Lower lobe of right lung (tissue), 2 donors: ENCODE measurements at regions not wholly inside any gene's neighbourhood (a gene's known extent, or its start where the extent isn't known, plus 50 kb on each side); places are given as distances from the start of the nearest gene placed in this dataset.

Source experiments
- ATAC-seq, 2 donors: fragments of 200-7000 bp; cut with Tn5 transposase; one replicate each; pipeline ENCODE4 v1.9.1; 2020 to 2022; ENCODE audit warnings: mild to moderate bottlenecking in 2 of 2, moderate library complexity in 2 of 2
- DNase-seq: peaks from one replicate; pipeline ENCODE4 v3.0.0-alpha.2; 2020
- H3K27ac ChIP-seq: fragments of 200-600 bp; one replicate; pipeline ENCODE4 v1.8.0; 2022
- H3K27me3 ChIP-seq: fragments of 200-600 bp; one replicate; pipeline ENCODE4 v1.8.0; 2022; ENCODE audit warnings: low read depth
- H3K36me3 ChIP-seq: fragments of 200-600 bp; one replicate; pipeline ENCODE4 v1.8.0; 2022; ENCODE audit warnings: mild to moderate bottlenecking
- H3K4me1 ChIP-seq: fragments of 200-600 bp; one replicate; pipeline ENCODE4 v1.8.0; 2022
- H3K4me3 ChIP-seq: fragments of 200-600 bp; one replicate; pipeline ENCODE4 v1.8.0; 2022; ENCODE audit warnings: mild to moderate bottlenecking
- H3K9me3 ChIP-seq: fragments of 200-600 bp; one replicate; pipeline ENCODE4 v1.8.0; 2022
- intact Hi-C: fragments of 100-400 bp; cut with DNase I; formaldehyde crosslinking; loops from one replicate; pipeline ENCODE4 v1.11.0; 2022
- TF ChIP-seq, protein P1 (sequence below): fragments of 200-600 bp; IDR thresholded peaks from one replicate; pipeline ENCODE4 v1.8.0; 2022; ENCODE audit warnings: antibody characterized with exemption, mild to moderate bottlenecking
- donor health status: DM: no; HTN: yes; CAD: no; lungs with severe emphysema.

DNA sequence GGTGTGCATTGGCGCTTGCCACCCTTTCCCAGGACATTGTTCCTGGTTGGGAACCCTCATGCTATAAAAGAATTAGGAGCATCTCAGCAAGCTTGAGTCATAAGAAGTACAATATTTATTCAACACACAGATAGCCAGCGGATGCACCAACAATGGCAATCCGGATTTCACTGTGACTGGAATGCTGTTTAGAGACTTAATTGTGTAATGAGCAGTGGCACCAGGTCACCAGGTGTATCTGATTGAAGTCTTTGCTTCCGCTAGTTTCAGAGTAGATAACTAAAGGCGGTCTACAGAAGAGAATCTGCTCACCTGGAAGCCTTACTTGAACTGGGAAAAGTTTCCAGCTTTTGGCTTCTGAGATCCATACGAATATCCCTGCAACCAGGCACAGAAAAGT lies 772.3 kb upstream of the GHITM start:
- DNase-seq (no peak), ATAC-seq (no peak)
- no peaks in the 10 kb centered on the region for H3K9me3 ChIP-seq
- no peaks in the 10 kb centered on the region for H3K36me3 ChIP-seq
- TF ChIP-seq, protein P1, sequence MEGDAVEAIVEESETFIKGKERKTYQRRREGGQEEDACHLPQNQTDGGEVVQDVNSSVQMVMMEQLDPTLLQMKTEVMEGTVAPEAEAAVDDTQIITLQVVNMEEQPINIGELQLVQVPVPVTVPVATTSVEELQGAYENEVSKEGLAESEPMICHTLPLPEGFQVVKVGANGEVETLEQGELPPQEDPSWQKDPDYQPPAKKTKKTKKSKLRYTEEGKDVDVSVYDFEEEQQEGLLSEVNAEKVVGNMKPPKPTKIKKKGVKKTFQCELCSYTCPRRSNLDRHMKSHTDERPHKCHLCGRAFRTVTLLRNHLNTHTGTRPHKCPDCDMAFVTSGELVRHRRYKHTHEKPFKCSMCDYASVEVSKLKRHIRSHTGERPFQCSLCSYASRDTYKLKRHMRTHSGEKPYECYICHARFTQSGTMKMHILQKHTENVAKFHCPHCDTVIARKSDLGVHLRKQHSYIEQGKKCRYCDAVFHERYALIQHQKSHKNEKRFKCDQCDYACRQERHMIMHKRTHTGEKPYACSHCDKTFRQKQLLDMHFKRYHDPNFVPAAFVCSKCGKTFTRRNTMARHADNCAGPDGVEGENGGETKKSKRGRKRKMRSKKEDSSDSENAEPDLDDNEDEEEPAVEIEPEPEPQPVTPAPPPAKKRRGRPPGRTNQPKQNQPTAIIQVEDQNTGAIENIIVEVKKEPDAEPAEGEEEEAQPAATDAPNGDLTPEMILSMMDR, result no peak
- no peaks in the 10 kb centered on the region for H3K27me3 ChIP-seq
- intact Hi-C loops, result no loop called here
- no peak overlapping the region for H3K27ac ChIP-seq
- no peaks in the 10 kb centered on the region for H3K4me1 ChIP-seq
- no peak overlapping the region for H3K4me3 ChIP-seq

DNA sequence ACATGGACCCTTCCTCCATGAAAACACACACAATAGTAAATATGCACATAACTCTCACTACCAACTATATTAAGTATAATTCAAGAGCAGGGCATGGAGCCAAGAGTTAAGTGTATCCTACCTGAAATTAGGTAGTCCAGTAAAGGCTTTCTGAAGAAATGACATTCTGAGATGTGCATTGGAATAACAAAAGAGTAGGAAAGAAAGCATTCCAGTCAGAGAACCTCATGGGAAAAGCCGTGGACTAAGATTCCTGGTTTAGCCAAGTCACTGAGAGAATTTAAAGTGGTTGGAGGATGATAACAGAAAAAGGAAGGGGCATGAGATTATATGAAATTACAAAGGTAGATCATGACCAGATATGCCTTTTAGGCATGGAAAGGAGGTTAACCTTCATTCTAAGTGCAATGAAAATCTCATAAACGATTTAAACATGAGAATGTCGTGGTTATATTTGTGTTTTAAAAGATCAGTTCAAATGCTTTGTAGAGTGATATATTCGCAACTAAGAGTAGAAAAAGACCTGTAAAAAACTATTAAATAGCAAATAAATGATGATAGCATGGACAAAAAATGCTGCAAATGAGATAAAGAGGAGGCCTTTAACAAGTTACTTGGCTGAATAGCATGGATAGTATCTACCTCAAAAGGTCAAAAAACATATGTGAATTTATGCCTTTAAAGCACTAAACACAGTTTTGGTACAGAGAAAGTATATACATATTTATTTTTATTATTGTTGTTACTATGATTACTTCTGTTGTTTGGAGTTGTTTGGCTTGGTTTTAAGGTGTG lies 767.4 kb upstream of the GHITM start:
- no peak overlapping the region for H3K27ac ChIP-seq
- DNase-seq, result no peak
- ATAC-seq, result no peak
- TF ChIP-seq, protein P1, result no peak
- no peaks in the 10 kb centered on the region for H3K9me3 ChIP-seq
- H3K36me3 ChIP-seq, result no peaks in the 10 kb centered on the region
- intact Hi-C loops, result no loop called here
- no peak overlapping the region for H3K4me3 ChIP-seq
- no peaks in the 10 kb centered on the region for H3K4me1 ChIP-seq
- no peaks in the 10 kb centered on the region for H3K27me3 ChIP-seq

DNA sequence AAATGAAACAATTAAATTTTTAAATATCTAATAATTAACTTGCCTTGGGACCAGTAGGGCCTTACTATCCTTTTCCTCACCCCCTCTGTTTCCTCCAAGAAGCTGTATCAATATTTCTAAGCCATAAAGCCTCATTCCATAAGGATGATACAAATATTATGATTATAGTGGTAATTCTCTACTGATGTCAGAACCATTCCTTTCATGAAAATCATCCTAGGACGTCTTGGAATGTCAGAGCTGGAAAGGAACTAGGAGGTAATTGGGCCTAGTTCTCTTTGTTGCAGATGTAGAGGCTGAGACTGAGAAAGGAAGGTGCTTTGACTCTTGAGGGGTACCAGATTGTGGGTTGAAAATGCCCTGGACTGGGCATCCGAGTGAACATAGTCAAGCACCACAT lies 766.7 kb upstream of the GHITM start:
- DNase-seq (no peak), ATAC-seq (no peak)
- H3K27me3 ChIP-seq, result no peaks in the 10 kb centered on the region
- H3K4me3 ChIP-seq, result no peak overlapping the region
- H3K27ac ChIP-seq, result no peak overlapping the region
- TF ChIP-seq, protein P1, result no peak
- no peaks in the 10 kb centered on the region for H3K9me3 ChIP-seq
- no peaks in the 10 kb centered on the region for H3K4me1 ChIP-seq
- no peaks in the 10 kb centered on the region for H3K36me3 ChIP-seq
- intact Hi-C loops, result no loop called here

DNA sequence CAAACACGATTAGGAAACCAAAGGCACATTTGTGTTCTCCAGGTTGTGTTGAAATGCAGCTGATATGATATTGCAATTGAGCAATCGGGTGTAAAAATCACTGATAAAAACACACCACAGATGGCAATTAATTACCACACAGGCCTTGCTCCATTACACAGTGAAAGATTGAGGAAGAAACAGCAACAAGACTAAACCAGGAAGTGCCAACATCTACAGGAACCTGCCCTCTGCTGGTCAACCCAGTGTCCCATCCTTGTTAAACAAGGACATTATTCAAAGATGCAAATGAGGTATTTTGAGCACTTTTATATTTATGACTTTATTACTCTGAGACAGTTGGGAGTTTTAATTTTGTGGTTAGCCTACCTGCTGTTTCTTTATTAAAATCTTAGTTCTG lies 765.6 kb upstream of the GHITM start:
- Histone ChIP-seq H3K36me3 (no peaks in the 10 kb centered on the region), H3K4me1 (no peaks in the 10 kb centered on the region), H3K9me3 (no peaks in the 10 kb centered on the region), H3K27ac (no peak overlapping the region), H3K27me3 (no peaks in the 10 kb centered on the region), H3K4me3 (no peak overlapping the region)
- no peak for ATAC-seq
- TF ChIP-seq, protein P1, result peak; percentile 27
- no peak for DNase-seq
- intact Hi-C loops, result no loop called here

DNA sequence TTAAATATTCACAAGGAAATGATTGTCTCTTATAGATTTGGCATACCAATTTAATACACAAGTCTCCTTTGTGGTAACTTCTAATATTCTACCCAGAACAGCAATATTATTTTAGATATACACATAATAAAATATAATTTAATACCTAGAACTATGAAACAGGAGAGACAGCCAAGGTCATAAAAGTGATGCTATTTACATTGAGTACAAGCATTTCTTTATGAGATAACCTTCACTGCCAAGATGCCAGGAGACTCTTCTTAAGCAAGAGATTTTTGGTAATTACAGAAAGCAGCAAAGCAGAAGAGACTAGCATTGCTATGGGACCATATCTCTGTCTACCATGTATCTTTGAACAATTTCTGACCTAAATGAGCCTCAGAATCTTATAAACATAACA lies 764.6 kb upstream of the GHITM start:
- H3K4me1 ChIP-seq, result no peaks in the 10 kb centered on the region
- ATAC-seq, result no peak
- TF ChIP-seq, protein P1, result no peak

More for the DNA sequence above, 764.6 kb upstream of the GHITM start:
- intact Hi-C loops, result no loop called here
- Histone ChIP-seq H3K36me3 (no peaks in the 10 kb centered on the region), H3K27me3 (no peaks in the 10 kb centered on the region), H3K27ac (no peak overlapping the region), H3K9me3 (no peaks in the 10 kb centered on the region), H3K4me3 (no peak overlapping the region)
- no peak for DNase-seq
